Anterior cingulate cortex (tissue), 58 donors: ENCODE measurements at regions not wholly inside any gene's neighbourhood (a gene's known extent, or its start where the extent isn't known, plus 50 kb on each side); places are given as distances from the start of the nearest gene placed in this dataset.

Experiments
- DNase-seq, 58 donors: peaks; one replicate each; lab custom pipeline; 2025; lab: John Stamatoyannopoulos, UW

DNA sequence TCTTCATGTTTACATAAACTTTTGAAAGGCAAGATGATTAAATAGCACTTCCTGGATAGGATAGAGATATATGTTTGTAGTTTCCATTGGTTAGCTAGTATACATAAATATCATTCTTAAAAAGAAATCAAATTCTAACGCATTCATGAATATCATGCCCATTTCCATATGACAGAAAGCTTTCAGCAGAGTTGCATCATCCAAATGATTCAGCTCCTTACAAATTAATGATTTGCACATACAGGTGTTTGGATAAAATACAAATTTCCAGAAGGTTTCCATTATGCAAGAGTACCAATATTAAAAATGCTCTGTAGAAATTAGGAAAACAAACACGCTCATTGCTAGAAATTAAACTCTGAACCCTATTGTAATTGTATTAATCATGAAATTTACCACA is 264.4 kb downstream of the FOXG1 start:
- no peak for DNase-seq

DNA sequence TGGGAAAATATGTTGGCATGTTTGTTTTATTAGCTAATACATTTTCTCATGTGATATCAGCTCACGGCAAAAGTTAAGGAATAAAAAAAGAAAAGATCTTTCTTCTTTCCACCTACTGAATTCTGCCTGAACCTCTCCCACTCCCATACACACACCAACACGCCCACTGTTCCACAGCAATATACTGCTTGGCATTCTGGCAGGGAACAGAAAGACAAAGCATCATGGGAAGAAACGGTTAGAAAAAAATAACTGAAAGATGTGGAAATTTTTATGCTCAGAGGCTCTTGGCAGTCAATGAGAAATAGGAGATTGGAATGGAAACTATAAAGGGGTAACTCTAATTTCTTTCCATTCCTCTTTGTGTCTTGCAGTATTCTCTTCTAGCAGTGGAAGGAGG is 268.5 kb downstream of the FOXG1 start:
- DNase-seq = peak in 13 of 58 donors; percentile 1 to 47 (median 4)

DNA sequence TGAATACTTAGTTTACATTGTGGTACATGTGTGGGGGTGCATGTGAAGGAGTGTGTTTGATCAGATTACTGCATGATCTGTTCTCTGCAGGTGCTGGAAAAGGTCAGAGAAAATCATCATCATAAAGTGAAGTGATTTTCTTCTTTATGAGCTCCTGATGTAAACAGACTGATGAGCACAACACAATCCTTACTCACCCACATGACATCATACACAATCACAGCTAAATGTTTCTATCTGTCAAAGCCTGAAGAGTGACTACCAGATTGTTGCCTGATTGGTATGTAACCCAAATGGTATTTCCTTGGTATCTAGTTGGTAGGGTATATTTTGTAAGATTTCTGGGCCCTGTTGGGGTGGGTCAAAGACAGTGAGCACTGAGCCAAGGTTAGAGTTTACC is 270.8 kb downstream of the FOXG1 start:
- no peak for DNase-seq

DNA sequence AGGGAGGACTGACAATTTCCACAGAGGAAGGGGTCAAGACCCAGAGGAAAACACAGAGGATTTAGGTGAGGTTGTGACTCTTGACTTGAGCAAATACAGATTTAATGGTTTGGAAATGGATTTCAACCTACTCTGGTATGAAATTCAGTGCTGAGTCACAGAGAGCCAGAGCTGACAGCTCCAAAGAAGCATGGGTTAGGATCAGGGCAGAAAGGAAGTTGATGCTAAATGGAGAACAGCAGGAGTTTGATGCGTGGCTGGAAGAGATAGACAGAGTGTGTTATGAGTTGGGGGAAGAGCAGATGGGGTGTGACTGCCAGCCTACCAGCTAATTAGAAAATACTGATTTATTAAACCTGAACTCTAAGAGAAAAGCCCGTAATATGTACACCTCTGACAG is 272.6 kb downstream of the FOXG1 start:
- DNase-seq = no peak

DNA sequence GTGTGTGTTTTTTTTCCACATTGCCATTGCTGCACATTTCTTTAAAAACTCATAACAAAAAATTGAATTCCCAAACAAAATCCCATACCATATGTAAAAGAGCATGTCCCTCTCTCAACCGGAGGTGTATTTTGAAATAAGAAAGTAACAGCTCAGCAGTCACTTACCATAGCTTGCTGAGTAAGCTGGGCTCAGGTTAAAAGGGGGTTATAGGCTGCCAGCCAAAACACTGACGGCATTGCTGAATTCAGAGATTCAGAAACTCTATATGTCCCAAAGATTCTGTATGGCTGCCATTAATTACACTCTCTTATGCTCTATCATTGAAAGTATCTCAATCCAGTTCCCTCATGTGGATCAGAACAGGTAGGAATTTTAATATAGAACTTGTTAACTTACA is 276.0 kb downstream of the FOXG1 start:
- no peak for DNase-seq

DNA sequence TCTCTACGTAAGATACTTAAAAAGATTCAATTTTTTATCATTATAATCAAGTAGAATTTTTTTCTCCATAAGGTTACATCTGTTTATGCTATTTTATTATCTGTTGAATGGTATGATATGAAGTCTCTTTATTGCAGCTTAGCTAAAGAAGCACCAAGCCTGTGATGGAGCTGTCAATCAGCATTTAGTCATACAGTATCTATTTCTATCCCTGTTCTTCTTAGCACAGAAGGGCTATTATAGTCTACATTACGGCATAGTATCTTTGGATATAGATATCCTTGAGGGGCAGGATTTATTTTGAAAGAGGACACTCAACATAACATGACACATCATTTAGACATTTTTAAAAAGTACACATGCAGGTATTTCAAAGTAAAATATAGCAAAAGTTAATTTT is 277.1 kb downstream of the FOXG1 start:
- no peak for DNase-seq

DNA sequence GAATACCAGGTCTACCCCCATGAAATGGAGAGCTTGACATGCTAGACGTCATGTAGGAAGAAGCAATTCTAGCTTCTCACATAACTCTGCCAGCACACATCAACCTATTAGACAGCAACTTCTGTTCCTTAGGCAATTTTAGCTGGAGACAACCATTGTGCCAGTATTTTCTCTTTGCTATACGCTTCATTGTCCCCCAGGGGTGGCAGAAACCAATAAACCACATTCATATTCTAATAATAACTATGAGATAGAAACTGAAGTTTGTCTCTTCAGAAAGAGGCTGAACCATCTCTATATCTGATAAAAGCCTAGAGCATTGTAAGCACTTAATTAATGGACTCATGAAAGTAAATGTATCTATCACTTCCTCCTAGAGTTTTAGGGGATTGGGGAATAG is 278.6 kb downstream of the FOXG1 start:
- DNase-seq = no peak

DNA sequence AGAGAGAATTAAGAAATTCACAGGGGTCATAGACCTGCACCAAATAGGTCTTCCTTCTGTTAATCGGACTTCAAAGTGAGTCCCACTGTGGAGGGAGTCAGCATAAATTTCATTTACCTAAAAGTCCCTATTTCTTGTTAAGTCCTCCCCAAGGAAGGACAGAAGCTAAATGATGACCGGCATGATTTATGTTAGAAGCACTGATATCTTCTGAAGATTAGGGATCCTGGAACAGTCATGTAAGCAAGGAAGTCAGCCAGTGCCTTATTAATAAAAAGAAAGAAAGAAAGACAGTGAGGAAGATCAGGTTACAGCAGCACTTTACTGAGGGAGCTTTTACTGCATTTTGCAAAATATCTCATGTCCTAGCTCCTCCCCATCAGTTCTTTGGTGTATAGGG is 287.5 kb downstream of the FOXG1 start:
- no peak for DNase-seq

DNA sequence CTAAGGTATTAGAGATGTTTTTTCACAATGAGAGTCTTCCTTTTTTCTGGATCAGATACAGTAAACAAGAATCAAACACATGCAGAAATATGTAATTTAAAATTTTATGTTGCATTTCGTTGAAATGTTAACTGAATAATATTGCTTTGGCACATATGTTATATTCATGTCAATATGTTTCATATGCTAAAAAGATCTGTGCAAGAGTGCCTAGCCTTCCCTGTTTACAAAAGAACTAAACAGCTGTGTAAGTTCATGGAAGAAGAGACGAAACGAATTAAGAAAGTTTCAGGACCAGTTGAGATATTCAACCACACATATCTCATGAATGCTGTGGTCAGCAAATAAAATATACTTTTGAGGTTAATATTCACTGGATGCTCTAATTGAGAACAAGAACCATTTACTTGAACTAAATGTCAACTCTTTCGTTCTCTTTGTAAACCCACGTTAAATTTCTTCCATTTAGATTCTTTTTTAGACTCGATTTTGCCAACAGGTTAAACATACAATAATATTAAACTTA is 289.5 kb downstream of the FOXG1 start:
- no peak for DNase-seq

DNA sequence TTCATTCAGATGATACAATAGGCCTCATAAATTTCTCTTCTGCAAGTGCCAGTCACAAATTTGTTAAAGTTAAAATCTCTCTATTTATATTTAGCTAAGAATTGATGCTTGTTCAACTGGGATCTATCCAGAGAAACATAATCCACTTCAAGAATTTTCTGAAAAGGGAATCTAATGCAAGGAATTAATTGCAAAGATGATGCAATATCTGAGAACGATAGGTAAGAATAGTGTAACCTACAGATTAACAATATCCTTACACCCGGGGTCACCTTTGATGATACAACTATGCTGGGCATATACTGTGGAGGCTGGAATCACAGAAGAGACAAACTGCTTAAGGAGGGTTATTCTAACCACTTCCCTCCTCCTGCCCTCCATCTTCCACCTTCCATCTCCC is 295.1 kb downstream of the FOXG1 start:
- no peak for DNase-seq

DNA sequence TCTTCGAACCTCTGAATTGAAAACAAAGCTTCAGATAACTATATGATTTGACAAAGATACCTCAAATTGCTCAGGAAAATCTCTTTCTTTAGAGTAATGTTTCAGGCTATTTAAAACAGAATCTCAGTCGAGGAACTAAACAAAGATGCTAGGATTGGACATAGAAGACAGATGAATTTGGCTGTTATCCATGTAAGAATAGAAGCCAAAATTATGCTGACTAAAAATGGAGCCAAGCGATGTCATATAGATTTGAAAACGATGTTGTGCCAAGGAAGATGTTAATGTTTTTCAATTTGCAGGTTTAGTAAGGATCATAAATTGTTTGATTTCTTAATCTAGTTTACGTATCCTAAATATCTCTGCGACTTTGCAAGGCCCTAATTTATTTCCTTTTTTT is 295.9 kb downstream of the FOXG1 start:
- no peak for DNase-seq

DNA sequence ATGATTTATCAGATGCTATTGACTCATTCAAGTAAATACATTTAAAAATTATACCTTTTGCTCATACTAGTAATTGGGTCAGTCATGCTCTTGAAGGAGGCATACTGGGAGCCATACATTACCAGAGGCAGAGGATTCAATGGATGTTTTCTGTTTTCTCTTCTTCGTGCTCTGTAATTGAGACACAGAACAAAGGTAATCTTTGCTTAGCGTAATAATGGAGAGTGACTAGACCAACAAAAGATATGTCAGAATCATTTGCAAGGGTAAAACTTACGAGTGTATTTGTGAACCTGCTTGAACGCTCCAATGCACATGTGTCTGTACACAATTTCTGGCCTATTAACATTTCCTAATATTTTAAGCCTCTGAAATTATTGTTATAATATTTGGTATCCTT is 296.4 kb downstream of the FOXG1 start:
- DNase-seq = no peak

DNA sequence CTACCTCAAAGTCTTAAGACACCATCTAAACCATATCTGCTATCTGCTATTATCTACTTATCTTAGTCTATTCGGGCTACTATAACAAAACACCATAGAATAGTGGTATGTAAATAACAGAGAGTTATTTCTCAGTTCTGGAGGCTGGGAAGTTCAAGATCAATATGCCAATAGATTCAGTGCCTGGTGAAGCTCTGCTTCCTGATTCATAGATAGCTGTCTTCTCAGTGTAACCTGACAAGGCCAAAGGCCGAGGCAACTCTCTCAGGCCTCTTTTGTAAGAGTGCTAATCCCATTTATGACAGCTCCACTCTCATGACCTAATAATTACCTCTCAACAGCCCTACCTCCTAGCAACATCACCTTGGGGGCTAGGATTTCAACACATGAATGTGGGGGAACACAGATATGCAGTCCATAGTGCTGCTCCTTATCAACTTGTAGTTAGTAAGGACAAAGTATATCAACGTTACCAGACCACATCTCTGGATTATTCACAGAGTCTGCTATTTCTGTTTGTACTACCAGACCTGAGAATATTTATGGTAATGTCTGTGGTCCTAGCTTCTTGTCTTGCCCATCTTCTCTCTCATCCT is 297.8 kb downstream of the FOXG1 start:
- no peak for DNase-seq

DNA sequence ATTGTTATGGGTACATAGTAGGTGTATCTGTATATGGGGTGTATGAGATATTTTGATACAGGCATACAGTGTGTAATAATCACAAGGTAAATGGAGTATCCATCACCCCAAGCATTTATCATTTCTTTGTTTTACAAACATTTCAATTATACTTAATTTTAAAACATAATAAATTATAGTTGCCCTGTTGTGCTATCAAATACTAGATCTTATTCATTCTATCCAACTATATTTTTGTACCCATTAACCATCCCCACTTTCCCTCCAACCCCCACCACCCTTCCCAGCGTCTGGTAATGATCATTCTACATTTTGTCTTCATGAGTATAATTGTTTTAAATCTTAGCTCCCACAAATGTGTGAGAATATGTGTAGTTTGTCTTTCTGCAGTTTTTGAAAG is 302.6 kb downstream of the FOXG1 start:
- DNase-seq = no peak

DNA sequence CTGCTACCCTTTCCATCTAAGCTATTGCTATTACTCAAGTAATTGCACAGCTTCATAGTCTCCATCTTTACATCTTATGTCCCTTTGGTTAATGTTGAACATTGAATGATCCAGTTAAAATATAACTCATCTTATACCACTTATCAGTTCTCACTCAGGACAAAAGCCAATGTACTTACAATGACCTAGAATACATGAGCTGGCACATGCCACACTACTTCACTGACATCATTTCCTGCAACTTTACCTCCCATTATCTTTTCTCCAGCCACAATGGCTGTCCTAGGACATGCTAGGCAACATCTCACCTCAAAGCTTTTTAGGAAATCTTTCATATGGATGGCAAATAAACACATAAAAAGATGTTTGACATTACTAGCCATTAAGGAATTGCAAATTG is 309.2 kb downstream of the FOXG1 start:
- no peak for DNase-seq

DNA sequence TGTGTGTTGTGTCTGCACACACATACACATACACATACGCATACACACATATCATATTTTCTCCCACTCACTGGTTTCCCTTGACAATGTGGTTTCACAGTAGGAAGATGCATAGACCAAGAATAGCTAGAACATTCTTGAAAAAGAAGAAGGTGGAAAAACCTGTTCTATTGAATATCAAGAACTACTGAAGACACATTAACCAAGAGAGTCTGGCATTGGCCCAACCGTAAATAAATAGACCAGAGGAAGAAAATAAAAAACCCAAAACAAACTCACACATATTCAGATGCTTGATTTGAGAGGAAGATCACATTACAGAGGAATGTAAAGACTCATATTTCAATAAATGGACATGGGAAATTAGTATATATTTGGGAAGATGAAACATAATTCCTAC is 311.3 kb downstream of the FOXG1 start:
- DNase-seq = no peak

DNA sequence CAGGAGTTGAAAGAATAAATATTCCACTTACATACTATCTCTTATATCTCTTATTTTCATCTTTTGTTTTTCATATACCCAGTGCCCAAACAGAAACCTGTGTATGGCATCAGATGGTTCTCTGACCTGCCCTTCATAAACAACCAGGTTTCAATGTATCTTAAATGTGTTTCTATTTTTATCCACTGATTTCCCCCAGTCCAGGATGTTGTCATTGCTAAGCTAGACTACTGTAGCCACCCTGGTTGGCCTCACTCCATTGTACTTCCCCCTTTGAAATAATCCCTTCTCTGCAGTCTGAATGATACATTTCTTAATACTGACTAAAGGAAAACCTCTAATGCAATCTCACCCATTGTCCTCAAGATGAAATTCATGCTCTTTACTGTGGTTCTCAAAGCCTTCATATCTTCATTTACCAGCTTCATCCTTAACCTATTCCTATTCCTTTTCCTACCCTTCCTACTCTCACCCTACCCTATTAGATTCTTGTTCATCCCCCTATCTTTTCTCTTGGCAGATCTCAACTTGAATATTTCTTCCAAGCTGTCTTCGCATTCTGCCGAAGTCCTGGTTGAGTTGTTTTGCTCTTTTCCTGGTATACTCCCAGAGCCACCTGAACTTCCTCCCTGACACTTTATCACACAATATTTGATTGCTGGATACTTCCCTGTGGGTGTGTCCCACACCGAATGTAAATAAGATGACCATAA is 312.4 kb downstream of the FOXG1 start:
- DNase-seq = no peak

DNA sequence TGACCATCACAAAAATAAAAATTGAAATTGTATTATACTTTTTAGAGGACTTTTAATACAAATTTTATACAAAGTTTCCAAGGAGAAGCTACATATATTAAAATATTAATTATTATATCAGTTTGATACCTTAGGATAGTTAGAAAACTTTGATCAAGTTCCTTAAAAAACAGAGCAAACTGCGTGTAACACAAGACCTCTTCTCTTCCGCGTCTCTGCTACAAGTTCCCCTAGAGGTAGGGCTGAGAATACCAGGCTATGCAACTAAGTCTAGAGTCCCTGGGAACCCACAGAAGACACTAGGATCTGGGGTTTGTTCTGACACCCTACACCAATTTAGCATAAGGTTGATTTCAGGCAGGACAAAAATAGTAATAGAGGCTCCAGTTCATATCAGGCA is 319.0 kb downstream of the FOXG1 start:
- no peak for DNase-seq

DNA sequence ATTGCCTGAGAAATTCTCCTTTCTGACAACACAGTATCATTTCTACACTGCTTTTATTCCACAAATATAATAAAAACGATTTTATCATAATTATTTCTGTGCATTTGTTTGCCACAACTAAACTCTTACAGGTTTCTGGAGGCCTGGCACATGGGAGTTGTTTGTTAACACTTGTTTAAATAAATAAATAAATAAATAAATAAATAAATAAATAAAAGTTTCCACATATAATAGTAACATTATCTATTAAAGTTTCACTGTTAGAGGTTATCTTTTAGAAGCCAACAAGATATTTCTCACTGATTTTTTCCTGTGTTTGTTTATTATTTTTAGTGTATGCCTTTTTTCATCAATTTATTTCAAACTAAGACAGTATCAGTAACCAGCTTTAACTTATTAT is 323.3 kb downstream of the FOXG1 start:
- no peak for DNase-seq

DNA sequence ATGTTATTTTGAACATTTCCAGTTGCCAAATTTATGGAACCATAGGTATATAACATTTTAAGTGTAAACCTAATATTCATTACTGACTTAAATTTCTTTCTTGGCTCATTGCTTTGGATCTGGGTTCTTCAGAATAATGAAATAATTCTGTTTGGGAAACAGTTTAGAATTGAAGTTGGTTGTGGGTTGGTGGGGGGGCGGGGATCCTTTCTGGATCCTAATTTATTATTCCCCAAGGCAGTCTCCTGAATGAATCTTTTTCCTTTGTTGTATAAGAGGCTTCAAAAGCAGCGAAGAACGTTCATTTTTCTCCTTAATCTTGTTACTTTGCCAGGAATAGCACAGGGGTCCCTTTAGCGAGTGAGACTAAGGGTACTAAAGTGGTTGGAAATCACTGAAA is 325.5 kb downstream of the FOXG1 start:
- DNase-seq = peak in 1 of 58 donors; percentile 29

DNA sequence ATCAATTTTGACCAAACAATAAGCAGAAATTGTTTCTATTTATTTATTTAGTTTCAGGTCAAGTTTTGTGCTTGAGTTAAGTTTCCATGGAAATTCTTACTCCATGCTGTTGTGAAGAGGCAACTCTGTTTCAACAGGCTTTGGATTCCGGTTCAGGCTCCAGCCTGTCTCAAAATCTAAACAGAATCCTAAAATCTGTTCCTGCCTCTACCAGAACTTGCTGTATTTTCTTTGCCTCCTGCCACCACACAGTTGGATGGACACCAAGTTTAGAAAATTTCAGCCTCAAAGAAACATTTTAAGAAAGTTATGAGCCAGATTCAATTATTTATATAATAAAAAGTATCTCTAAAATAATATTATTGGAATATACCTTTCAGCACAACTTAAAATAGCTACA is 330.9 kb downstream of the FOXG1 start:
- peak in 8 of 58 donors; percentile 0 to 68 (median 18) for DNase-seq

DNA sequence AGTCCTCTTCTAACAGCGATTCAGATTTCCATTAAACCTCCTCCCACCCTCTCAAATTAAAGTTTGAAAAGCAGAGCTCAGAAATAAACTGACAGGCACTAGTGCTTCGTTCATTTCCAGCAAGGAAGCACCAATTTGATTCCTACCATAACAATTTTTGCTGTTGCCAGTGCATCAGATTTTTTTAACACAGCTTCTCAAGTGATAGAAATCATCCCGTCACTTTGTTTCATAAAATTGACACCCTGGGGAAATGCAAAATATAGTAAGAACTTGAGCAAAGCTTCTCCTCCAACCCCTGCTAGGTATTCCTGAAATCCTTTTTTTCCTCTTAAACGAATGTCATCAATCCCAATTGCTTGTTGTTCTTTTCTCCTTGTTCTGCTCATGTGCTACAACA is 332.1 kb downstream of the FOXG1 start:
- DNase-seq = no peak
